ENCODE measurements at regions not wholly inside any gene's neighbourhood (a gene's known extent, or its start where the extent isn't known, plus 50 kb on each side); places are given as distances from the start of the nearest gene placed in this dataset.

DNA sequence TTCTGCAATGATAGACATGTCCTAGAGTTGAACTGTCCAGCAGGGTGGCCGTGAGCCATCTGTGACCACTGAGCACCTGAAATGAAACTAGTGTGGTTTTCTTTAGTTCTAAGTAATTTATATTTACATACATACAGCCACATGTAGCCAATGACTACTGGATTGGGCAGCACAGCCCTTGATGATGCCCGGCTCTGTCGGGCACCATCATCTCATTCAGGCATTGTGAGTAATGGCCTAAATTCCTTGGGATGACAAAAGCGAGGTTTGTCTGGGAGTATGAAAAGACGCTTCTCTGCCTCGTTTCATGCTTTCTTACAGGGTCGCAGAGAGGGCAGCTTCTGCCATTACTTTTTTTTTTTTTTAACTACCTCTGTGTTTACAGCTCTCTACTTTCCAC, 251.9 kb upstream of the HES1 start:
- 88% methylated on average over 7 of the region's 7 CpGs for WGBS, 2 experiments
- no peaks in the 10 kb centered on the region for H3K27me3 ChIP-seq (ENCODE audit: control insufficient read depth, insufficient read depth, low read length, poor library complexity, severe bottlenecking)

DNA sequence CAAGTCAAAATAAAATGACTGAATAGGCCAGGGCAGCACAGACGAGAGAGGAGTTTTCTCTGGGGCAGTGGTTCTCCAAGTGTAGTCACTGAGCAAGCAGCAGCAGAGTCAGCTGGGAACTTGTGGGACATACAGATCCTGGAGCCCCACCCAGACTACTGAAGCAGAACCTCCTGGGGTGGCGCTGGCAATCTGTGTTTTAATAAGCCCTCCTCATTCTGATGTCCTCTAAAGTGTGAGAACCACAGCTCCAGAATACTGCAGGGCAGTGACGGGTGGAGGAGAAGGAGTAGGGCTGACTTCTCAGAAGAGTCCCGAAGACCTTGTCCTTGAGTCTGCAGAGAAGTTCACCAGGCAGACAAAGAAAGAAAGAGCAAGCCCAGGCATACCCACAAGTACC, 251.3 kb upstream of the HES1 start:
- 89 to 95% methylated on average over 4 of the region's 4 CpGs for WGBS, 2 experiments
- Histone ChIP-seq H3K27me3 (ENCODE audit: control insufficient read depth, insufficient read depth, low read length, poor library complexity, severe bottlenecking) (no peaks in the 10 kb centered on the region), H3K9me3 (ENCODE audit: control insufficient read depth, low read length) (no peaks in the 10 kb centered on the region), H3K27ac (ENCODE audit: insufficient read depth, low read depth, low read length, poor library complexity, severe bottlenecking) (no peak overlapping the region), H3K4me1 (ENCODE audit: control insufficient read depth, insufficient read depth, low read length) (peaks cover 10% of the 10 kb centered on the region), H3K4me3 (ENCODE audit: insufficient read depth, low read depth, low read length) (no peak overlapping the region), H3K36me3 (ENCODE audit: control insufficient read depth, insufficient read depth, low read length) (no peaks in the 10 kb centered on the region)

More for the DNA sequence above, 251.9 kb upstream of the HES1 start:
- H3K27ac ChIP-seq (ENCODE audit: insufficient read depth, low read depth, low read length, poor library complexity, severe bottlenecking) = no peak overlapping the region
- H3K9me3 ChIP-seq (ENCODE audit: control insufficient read depth, low read length) = no peaks in the 10 kb centered on the region
- H3K36me3 ChIP-seq (ENCODE audit: control insufficient read depth, insufficient read depth, low read length) = no peaks in the 10 kb centered on the region
- H3K4me3 ChIP-seq (ENCODE audit: insufficient read depth, low read depth, low read length) = no peak overlapping the region
- peaks cover 16% of the 10 kb centered on the region for H3K4me1 ChIP-seq (ENCODE audit: control insufficient read depth, insufficient read depth, low read length)

DNA sequence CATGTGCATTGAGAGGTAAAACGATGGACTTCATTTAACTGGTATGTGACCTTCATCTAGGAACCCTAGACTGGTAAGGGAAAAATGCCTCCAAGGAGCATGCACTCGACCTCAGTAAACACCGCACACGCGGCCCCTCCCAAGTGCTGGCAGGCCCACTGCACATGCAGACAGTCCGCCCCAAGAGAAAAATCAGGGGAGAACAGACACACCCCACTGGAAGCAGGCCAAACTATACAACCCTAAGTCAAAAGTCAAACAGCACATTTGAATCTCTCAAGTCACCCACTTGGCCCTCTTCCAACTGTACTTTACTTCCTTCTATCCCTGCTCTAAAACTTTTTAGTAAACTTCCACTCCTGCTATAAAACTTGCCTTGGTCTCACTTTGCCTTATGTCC, 250.1 kb upstream of the HES1 start:
- no peak overlapping the region for H3K27ac ChIP-seq (ENCODE audit: insufficient read depth, low read depth, low read length, poor library complexity, severe bottlenecking)
- H3K36me3 ChIP-seq (ENCODE audit: control insufficient read depth, insufficient read depth, low read length) = no peaks in the 10 kb centered on the region
- H3K4me1 ChIP-seq (ENCODE audit: control insufficient read depth, insufficient read depth, low read length) = peaks cover 9% of the 10 kb centered on the region
- H3K27me3 ChIP-seq (ENCODE audit: control insufficient read depth, insufficient read depth, low read length, poor library complexity, severe bottlenecking) = no peaks in the 10 kb centered on the region
- no peaks in the 10 kb centered on the region for H3K9me3 ChIP-seq (ENCODE audit: control insufficient read depth, low read length)
- no peak overlapping the region for H3K4me3 ChIP-seq (ENCODE audit: insufficient read depth, low read depth, low read length)
- 94 to 96% methylated on average over 6 of the region's 6 CpGs for WGBS, 2 experiments

DNA sequence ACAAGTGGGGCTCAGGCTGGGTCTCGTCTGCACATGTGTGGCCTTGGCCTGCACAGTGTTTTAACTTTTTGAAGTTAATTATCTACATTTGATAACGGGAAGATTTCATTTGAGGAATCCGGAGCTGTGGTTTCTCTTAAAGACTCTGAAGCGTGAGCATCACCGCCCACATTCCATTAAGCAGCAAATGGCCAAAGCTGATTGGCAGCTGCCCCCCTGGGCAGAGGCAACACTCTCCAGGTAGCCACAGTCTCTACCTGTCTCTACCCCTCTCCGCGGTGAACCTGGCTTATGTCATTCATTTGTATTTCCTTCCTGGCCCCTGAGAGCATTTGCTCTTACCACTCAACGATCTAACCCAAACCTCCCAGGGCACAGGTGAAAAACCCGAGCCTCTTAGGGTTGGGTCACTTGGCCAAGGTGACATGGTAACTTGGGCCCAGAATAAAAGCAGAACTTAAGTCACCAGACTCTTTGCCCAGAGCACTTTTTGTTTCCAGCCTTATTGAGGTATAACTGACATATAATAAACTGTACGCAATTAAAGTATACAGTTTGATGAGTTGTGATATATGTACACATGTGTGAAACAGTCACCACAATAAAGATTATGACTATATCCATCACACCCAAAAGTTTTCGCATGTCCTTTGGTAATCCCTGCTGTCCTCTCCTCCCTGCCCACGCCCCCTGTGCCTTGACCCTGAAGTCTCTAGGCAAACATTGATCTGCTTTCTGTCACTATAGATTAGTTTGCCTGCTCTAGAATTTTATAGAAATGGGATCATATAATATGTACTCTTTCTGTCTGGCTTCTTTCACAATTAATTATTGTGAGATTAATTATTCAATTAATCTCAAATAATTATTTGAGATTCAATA, 245.7 kb upstream of the HES1 start:
- Histone ChIP-seq H3K27ac (ENCODE audit: insufficient read depth, low read depth, low read length, poor library complexity, severe bottlenecking) (no peak overlapping the region), H3K4me1 (ENCODE audit: control insufficient read depth, insufficient read depth, low read length) (peaks cover 12% of the 10 kb centered on the region), H3K27me3 (ENCODE audit: control insufficient read depth, insufficient read depth, low read length, poor library complexity, severe bottlenecking) (no peaks in the 10 kb centered on the region), H3K9me3 (ENCODE audit: control insufficient read depth, low read length) (no peaks in the 10 kb centered on the region), H3K4me3 (ENCODE audit: insufficient read depth, low read depth, low read length) (no peak overlapping the region), H3K36me3 (ENCODE audit: control insufficient read depth, insufficient read depth, low read length) (no peaks in the 10 kb centered on the region)
- 84 to 85% methylated on average over 11 to 12 of the region's 12 CpGs for WGBS, 2 experiments

GRCh38 chr3:193894121-193894863, 241.7 kb upstream of the HES1 start:
- Histone ChIP-seq H3K9me3 (ENCODE audit: control insufficient read depth, low read length) (no peaks in the 10 kb centered on the region), H3K27me3 (ENCODE audit: control insufficient read depth, insufficient read depth, low read length, poor library complexity, severe bottlenecking) (no peaks in the 10 kb centered on the region), H3K4me3 (ENCODE audit: insufficient read depth, low read depth, low read length) (no peak overlapping the region), H3K27ac (ENCODE audit: insufficient read depth, low read depth, low read length, poor library complexity, severe bottlenecking) (no peak overlapping the region), H3K4me1 (ENCODE audit: control insufficient read depth, insufficient read depth, low read length) (peaks cover 38% of the 10 kb centered on the region), H3K36me3 (ENCODE audit: control insufficient read depth, insufficient read depth, low read length) (no peaks in the 10 kb centered on the region)
- WGBS, 2 experiments = 85 to 86% methylated on average over 7 to 9 of the region's 10 CpGs

DNA sequence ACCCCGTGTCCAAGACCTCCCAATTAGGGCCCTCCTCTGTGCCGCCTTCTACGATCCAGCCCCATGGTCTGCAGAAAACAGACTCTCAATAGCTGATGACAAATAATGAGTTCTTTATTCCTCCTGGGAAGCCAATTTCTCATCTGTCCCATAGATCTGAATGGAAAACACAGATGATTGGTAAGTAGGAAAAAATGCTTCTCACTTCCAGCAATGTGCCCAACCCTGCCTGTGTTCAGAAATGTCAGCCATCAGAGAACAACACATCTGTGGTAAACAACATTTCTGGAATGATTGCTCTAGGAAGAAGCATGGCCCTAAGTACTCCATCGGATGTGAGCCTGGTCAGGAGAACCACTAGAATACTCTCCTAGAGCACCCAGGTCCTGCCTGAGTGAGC, 240.5 kb upstream of the HES1 start:
- no peak overlapping the region for H3K4me3 ChIP-seq (ENCODE audit: insufficient read depth, low read depth, low read length)
- no peak overlapping the region for H3K27ac ChIP-seq (ENCODE audit: insufficient read depth, low read depth, low read length, poor library complexity, severe bottlenecking)
- H3K27me3 ChIP-seq (ENCODE audit: control insufficient read depth, insufficient read depth, low read length, poor library complexity, severe bottlenecking) = no peaks in the 10 kb centered on the region
- H3K4me1 ChIP-seq (ENCODE audit: control insufficient read depth, insufficient read depth, low read length) = peaks cover 38% of the 10 kb centered on the region
- H3K9me3 ChIP-seq (ENCODE audit: control insufficient read depth, low read length) = no peaks in the 10 kb centered on the region
- no peaks in the 10 kb centered on the region for H3K36me3 ChIP-seq (ENCODE audit: control insufficient read depth, insufficient read depth, low read length)
- WGBS, 2 experiments = 88 to 95% methylated on average over 4 of the region's 4 CpGs

DNA sequence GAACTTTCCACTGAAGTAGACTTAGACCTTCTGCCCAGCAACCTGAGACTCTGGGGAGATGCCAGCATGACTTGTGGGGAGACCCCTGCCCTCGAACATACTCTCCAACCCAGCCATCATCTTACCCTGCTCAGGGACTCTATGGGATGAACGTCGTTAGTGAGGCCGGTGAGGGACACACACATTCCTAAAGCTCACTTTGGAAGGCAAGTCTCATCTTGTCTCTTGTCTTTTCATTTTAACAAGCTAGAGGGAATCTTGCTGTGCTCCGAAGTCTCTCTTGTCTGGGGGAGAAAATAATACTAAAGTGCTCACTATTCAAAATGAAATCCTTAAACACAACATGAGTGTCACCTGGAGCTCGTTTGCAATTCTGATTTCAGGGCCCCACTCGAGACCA, 239.5 kb upstream of the HES1 start:
- Histone ChIP-seq H3K9me3 (ENCODE audit: control insufficient read depth, low read length) (no peaks in the 10 kb centered on the region), H3K27ac (ENCODE audit: insufficient read depth, low read depth, low read length, poor library complexity, severe bottlenecking) (no peak overlapping the region), H3K4me3 (ENCODE audit: insufficient read depth, low read depth, low read length) (no peak overlapping the region), H3K36me3 (ENCODE audit: control insufficient read depth, insufficient read depth, low read length) (no peaks in the 10 kb centered on the region), H3K27me3 (ENCODE audit: control insufficient read depth, insufficient read depth, low read length, poor library complexity, severe bottlenecking) (no peaks in the 10 kb centered on the region), H3K4me1 (ENCODE audit: control insufficient read depth, insufficient read depth, low read length) (peaks cover 38% of the 10 kb centered on the region)
- 80 to 82% methylated on average over 7 of the region's 7 CpGs for WGBS, 2 experiments

GRCh38 chr3:193897288-193897687, 238.7 kb upstream of the HES1 start:
- Histone ChIP-seq H3K4me1 (ENCODE audit: control insufficient read depth, insufficient read depth, low read length) (peaks cover 46% of the 10 kb centered on the region), H3K9me3 (ENCODE audit: control insufficient read depth, low read length) (no peaks in the 10 kb centered on the region), H3K4me3 (ENCODE audit: insufficient read depth, low read depth, low read length) (no peak overlapping the region), H3K27me3 (ENCODE audit: control insufficient read depth, insufficient read depth, low read length, poor library complexity, severe bottlenecking) (no peaks in the 10 kb centered on the region), H3K36me3 (ENCODE audit: control insufficient read depth, insufficient read depth, low read length) (no peaks in the 10 kb centered on the region), H3K27ac (ENCODE audit: insufficient read depth, low read depth, low read length, poor library complexity, severe bottlenecking) (no peak overlapping the region)
- 95 to 97% methylated on average over 10 of the region's 10 CpGs for WGBS, 2 experiments

DNA sequence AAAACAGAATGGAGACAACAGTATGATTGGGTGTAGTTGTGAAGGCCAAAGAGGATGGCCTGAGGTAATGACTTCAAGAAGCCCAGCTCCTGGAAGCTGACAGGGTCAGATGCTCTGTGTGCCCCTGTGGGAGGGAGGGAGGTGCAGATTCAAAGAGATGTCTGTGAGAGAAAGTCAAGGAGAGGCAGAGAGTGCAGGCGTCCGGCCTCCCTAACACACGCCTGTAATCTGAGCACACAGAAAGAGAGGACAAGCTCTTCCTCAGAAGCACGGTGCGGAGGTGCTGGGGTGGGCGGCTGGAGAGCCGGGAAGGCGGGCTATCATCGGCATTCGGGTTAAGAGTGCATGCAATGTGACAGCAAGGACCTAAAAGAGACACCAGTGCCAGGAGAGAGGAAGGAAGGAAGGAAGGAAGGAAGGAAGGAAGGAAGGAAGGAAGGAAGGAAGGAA, 238.2 kb upstream of the HES1 start:
- no peak overlapping the region for H3K4me3 ChIP-seq (ENCODE audit: insufficient read depth, low read depth, low read length)
- WGBS, 2 experiments = 72 to 83% methylated on average over 10 of the region's 10 CpGs
- no peak overlapping the region for H3K27ac ChIP-seq (ENCODE audit: insufficient read depth, low read depth, low read length, poor library complexity, severe bottlenecking)
- H3K4me1 ChIP-seq (ENCODE audit: control insufficient read depth, insufficient read depth, low read length) = peaks cover 50% of the 10 kb centered on the region
- no peaks in the 10 kb centered on the region for H3K36me3 ChIP-seq (ENCODE audit: control insufficient read depth, insufficient read depth, low read length)
- H3K27me3 ChIP-seq (ENCODE audit: control insufficient read depth, insufficient read depth, low read length, poor library complexity, severe bottlenecking) = no peaks in the 10 kb centered on the region
- H3K9me3 ChIP-seq (ENCODE audit: control insufficient read depth, low read length) = no peaks in the 10 kb centered on the region

DNA sequence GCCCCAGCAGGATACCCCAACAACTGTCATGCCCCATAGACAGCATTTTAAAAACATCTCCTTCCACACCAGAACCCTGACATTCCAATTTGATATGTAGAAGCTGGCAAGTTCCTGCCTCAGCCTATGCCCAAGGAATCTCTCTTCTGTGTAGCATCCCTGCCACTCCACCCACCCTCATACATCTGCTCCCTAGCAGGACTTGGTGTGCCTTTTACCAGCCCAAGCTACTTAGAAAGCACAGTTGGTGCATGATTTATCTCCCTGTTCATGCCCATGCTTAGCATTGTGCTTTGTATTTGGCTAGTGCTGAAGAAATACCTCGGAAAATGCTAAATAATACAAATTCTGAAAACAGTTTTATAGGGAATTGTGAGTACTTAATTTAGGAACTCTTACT, 236.9 kb upstream of the HES1 start:
- Histone ChIP-seq H3K27ac (ENCODE audit: insufficient read depth, low read depth, low read length, poor library complexity, severe bottlenecking) (no peak overlapping the region), H3K27me3 (ENCODE audit: control insufficient read depth, insufficient read depth, low read length, poor library complexity, severe bottlenecking) (no peaks in the 10 kb centered on the region), H3K4me3 (ENCODE audit: insufficient read depth, low read depth, low read length) (no peak overlapping the region), H3K4me1 (ENCODE audit: control insufficient read depth, insufficient read depth, low read length) (peaks cover 52% of the 10 kb centered on the region), H3K9me3 (ENCODE audit: control insufficient read depth, low read length) (no peaks in the 10 kb centered on the region), H3K36me3 (ENCODE audit: control insufficient read depth, insufficient read depth, low read length) (no peaks in the 10 kb centered on the region)
- WGBS, 2 experiments = 91 to 100% methylated on average over 1 of the region's 1 CpG
